Tongue (tissue), 1 donor: ENCODE measurements at regions not wholly inside any gene's neighbourhood (a gene's known extent, or its start where the extent isn't known, plus 50 kb on each side); places are given as distances from the start of the nearest gene placed in this dataset.
"Not testable (repeated sequence)": the region's sequence is repeated elsewhere in the genome, so short reads cannot be mapped to it uniquely, and the experiment has no call there.

Source experiments
- DNase-seq: peaks from one replicate; pipeline ENCODE4 v3.0.0-alpha.2; 2015

- not testable (repeated sequence) for DNase-seq
Observed at GRCh38 chr21:32823296-32823695, 51.7 kb upstream of the PAXBP1 start.

GRCh38 chr21:32824950-32825349 lies 53.4 kb upstream of the PAXBP1 start:
- no peak for DNase-seq

GRCh38 chr21:32826329-32827167 lies 55.0 kb upstream of the PAXBP1 start:
- DNase-seq = peak; percentile 44

GRCh38 chr21:32828908-32829307 lies 57.4 kb upstream of the PAXBP1 start:
- DNase-seq = no peak

- DNase-seq = no peak
Observed at GRCh38 chr21:32829504-32829903, 57.9 kb upstream of the PAXBP1 start.

GRCh38 chr21:32831779-32832178 lies 60.2 kb upstream of the PAXBP1 start:
- DNase-seq = not testable (repeated sequence)

- no peak for DNase-seq
Observed at GRCh38 chr21:32834211-32834915, 62.8 kb upstream of the PAXBP1 start.

GRCh38 chr21:32834916-32835235 lies 63.3 kb upstream of the PAXBP1 start:
- DNase-seq = no peak

GRCh38 chr21:32842146-32842545 lies 70.6 kb upstream of the PAXBP1 start:
- no peak for DNase-seq

- DNase-seq = no peak
Observed at GRCh38 chr21:32843561-32843960, 72.0 kb upstream of the PAXBP1 start.

- no peak for DNase-seq
Observed at GRCh38 chr21:32844076-32844475, 72.5 kb upstream of the PAXBP1 start.

GRCh38 chr21:32844653-32845436 lies 73.3 kb upstream of the PAXBP1 start:
- DNase-seq = no peak

GRCh38 chr21:32858628-32859027 lies 87.1 kb upstream of the PAXBP1 start:
- no peak for DNase-seq

GRCh38 chr21:32860399-32860798 lies 88.8 kb upstream of the PAXBP1 start:
- no peak for DNase-seq

GRCh38 chr21:32861866-32862265 lies 90.3 kb upstream of the PAXBP1 start:
- DNase-seq = peak; percentile 73

- no peak for DNase-seq
Observed at GRCh38 chr21:32867597-32867996, 96.0 kb upstream of the PAXBP1 start.

- no peak for DNase-seq
Observed at GRCh38 chr21:32868631-32869454, 97.3 kb upstream of the PAXBP1 start.

GRCh38 chr21:32869459-32869858 lies 97.9 kb upstream of the PAXBP1 start:
- no peak for DNase-seq

GRCh38 chr21:32876426-32876825 lies 104.9 kb upstream of the PAXBP1 start:
- no peak for DNase-seq

GRCh38 chr21:32877888-32878287 lies 106.3 kb upstream of the PAXBP1 start:
- not testable (repeated sequence) for DNase-seq

GRCh38 chr21:32878661-32879060 lies 107.1 kb upstream of the PAXBP1 start:
- no peak for DNase-seq

- DNase-seq = no peak
Observed at GRCh38 chr21:32881458-32881857, 109.9 kb upstream of the PAXBP1 start.
